Stimulated activated CD8-positive, alpha-beta memory T cell treated with anti-CD3 and anti-CD28 coated beads, Interleukin-7, amount 100 ng/mL, for 4 hours (primary cell): ENCODE measurements at regions not wholly inside any gene's neighbourhood (a gene's known extent, or its start where the extent isn't known, plus 50 kb on each side); places are given as distances from the start of the nearest gene placed in this dataset.
"Not testable (repeated sequence)": the region's sequence is repeated elsewhere in the genome, so short reads cannot be mapped to it uniquely, and the experiment has no call there.

ENCODE experiments used
- DNase-seq, 2 donors: peaks; one replicate each; pipeline ENCODE4 v3.0.0-alpha.2; 2020; ENCODE audit warnings: low read depth in 2 of 2

DNA sequence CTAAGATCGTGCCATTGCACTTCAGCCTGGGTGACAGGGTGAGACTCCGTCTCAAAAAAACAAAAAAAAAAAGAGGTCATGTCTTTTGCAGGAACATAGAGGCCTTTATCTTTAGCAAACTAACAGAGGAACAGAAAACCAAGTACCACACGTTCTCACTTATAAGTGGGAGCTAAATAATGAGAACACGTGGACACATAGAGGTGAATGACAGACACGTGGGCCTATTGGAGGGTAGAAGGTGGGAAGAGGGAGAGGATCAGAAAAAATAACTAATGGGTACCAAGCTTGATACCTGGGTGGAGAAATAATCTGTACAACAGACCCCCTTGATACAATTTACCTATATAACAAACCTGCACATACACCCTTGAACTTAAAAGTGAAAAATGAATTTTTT is 401.4 kb upstream of the NAALADL2 start:
- no peak for DNase-seq

DNA sequence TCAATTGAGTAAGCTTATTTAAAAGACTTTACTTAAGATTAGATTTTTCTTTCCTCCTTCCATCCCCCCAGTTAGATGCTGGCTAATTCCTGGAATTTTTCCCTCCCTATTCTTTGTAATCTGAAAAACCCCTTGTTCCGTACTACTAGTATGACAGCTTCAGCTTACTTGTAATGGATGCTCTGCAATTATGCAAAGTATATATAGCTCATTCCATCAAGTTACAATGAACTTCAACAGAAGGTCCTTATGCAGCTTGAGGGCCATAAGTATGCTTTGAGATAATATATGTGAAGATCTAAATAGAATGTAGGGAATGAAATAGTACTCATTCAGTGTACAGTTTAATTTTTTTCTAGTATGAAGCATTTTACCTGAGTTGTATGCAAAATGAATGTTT is 398.3 kb upstream of the NAALADL2 start:
- DNase-seq: no peak

DNA sequence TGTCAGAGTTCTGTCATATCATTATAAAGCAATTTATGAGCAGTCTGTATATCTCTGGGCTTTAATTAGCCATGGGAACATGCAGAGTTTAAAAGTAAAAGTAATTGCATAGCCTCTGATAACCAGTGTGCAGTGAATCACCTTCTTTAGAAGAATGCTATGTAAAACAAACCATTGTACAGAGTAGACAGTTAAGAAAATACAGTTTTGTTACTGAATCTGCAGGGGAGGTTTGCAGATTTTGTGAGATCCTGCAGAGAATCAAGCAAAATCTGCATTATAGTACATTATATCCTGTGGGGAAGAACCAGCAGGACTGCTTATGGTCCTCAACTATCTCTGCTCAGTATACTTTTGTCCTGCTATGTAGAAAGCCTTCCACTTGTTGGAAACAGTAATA is 396.2 kb upstream of the NAALADL2 start:
- no peak for DNase-seq

DNA sequence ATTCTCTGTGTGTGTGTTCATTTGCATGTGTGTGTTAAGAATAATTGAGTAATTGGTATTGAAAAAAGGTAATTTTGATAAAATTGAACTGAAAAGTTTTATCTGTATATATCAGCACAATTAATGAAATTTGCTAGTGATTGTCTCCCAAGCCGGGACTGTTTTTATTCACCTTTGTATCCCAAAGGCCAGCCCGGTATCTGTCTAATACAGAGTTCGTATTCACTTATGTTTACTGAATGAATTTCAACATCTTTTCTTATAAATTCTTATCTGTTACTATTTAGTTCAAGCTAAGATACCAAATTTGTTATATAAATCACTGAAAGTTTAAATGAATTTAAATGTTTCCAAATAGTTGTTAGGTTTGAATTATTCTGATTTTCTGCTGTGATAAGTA is 394.0 kb upstream of the NAALADL2 start:
- no peak for DNase-seq

DNA sequence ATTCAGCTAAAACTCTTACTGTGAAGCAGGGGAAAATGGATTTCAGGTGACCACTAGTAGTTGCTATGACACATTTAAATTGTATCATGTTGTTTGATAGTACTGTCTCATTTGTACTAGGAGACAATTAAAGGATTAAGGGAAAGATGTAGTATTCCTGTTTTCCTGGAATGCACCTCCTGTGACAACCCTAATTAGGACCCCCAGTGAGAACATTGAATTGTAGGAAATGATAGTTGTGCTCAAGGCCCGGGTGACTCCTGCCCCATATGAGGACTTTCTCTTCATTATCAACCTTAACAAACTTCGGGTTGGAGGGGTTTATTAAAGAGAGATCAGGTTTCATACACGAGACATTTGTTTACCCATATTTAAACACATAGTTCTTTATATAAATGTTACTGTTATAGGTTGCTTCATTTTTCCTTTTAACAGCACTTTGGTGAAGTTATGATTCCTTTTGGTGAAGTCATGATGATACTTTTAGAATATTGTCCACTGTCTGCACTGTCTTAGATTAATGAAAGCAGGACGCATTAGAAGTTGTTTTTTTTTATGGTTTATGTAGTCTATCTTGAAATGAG is 392.6 kb upstream of the NAALADL2 start:
- no peak for DNase-seq

DNA sequence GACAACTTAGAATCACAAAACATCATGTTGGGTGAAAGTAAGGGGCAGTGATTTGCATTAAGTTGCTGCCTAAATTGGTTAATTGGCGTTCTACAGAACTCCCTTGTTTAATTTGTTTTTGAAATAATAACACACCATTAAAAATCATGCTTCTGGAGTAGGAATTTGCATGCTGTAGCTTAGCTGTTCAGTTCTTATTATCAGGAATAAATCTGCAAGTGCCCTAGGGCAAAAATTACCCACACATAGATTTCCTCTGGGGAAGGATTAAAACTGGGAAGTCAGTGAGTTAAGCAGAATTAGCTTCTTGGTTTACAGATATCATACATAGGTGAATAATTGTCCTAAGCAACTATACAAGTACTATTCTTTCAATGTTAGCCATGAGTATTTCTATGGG is 381.6 kb upstream of the NAALADL2 start:
- DNase-seq: no peak

DNA sequence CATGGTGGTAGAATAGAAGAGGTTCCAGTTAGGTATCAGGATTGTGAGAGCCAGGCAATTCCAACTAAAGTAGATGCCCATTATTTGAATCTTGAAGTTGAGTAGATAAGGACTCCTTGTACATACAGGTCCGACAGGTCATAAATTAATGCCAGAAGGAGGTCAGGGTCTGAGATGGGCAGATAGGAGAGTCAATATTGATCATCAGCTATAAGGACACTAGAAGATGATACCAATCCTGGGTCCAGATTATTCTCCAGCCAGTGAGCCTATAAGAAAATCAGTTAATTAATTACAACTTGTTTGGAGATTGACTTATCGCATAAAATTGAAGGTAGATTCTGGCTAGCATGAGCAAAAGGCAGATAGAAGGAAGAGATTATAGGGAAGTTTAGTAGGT is 378.4 kb upstream of the NAALADL2 start:
- no peak for DNase-seq

DNA sequence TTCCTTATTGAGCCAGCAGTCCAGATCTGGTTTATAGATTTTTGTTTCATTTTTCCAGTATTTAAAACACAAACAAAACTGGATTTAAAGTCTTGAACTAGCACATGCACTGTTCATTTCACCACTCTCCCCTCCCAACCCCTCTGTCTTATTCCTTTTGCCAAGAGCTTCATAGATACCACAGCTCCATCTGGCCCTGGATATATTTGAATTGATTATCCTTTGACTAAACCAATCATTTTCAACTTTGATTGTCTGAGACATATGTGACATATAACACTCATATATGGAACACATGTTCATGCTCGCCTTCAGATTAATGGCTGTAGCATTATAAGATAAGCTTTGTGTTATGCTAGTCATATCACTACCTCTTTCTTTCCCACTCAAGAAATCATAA is 376.6 kb upstream of the NAALADL2 start:
- DNase-seq: no peak

DNA sequence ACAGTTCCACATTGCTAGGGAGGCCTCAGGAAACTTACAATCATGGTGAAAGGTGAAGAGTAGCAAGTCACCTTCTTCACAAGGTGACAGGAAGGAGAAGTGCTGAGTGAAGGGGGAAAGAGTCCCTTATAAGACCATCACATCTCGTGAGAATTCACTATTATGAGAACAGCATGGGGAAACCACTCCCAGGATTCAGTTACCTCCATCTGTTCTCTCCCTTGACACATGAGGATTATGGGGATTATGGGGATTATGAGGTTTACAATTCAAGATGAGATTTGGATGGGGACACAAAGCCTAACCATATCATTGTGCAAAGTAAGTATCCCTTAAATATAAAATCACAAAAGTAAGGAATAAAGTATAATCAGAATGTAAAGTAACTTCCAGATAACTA is 375.9 kb upstream of the NAALADL2 start:
- no peak for DNase-seq

DNA sequence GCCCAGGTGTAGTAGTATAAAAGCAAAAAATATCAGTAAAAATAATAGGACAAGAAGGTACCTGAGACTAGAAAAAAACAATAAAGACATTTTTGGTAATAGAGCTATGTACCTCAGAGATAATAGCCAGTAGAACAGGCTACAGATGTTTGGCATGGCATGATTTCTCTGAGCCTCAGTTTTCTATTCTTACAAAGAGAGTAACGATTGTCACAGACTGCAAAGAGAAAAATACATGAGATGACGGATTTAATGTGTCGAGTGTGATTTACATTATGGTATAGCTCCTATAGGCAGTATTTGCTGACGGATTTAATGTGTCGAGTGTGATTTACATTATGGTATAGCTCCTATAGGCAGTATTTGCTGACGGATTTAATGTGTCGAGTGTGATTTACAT is 375.3 kb upstream of the NAALADL2 start:
- DNase-seq: not testable (repeated sequence)

DNA sequence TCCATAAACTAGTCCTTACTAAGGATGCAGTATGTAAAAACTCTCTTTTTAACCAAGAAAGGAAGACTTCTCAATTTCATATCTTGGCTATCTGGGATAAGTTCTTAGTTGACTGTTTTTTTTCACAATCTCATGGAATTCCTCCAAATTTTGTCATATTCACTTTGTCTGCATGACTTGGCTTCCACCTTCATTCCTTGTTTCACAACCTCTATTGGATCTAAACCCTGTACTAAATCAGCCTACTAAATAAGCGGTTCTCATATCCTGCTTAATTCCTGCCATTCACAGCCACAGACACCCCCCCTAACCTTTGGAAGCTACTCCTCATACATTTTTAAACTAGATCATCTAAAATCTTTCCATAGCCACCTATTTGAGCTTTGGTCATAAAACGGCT is 370.6 kb upstream of the NAALADL2 start:
- no peak for DNase-seq

DNA sequence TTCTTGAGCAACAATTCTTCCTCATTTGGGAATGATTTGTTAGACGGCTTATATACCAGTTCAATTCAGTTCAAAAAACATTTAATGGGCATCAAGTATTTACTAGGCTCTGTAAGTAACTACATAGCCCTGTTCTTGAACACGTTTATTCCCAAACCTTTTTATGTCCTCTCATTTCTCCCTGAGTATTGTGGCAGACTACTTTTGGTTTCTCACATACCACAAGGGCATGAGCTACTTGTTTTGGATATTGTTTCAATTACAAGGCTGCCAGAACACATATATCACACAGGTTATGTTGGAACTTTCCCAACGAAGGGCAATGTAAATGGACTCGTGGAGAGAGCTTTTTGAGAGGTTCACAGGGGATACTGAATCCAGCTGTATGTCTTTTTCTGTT is 363.8 kb upstream of the NAALADL2 start:
- no peak for DNase-seq

DNA sequence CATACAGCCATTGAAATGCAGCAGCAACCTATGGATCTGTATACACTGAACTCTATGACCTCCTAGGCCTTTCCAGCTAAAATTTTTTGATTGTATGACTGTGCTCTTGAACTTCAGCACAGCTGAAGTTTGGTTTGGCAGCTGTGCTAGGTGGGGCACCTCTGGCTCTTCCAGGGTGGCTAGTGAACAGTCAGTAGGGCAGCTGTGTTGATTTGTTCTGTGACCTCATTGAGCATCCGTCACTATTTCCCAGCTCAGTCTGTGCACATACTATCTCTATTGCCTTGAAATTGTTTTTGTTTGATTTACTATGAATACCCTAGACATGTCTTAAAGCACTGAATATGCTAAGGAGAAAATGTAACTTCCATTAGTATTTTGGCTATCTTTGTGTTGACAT is 363.2 kb upstream of the NAALADL2 start:
- DNase-seq: no peak

DNA sequence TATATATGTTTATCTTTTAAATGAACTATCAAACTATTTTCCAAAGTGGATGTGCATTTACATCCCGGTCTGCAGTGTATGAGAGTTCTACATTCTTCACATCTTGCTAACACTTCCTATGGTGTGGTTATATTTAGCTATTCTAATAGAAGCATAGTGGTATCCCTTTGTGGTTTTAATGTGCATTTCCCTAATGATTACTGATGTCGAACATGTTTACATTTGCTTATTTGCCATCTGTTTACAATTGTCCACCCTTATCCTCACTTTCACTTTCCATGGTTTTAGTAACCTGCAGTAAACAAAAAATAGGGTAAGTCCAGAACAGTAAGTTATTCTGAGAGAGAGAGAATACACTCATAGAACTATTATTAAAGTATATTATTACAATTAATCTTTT is 360.5 kb upstream of the NAALADL2 start:
- no peak for DNase-seq

DNA sequence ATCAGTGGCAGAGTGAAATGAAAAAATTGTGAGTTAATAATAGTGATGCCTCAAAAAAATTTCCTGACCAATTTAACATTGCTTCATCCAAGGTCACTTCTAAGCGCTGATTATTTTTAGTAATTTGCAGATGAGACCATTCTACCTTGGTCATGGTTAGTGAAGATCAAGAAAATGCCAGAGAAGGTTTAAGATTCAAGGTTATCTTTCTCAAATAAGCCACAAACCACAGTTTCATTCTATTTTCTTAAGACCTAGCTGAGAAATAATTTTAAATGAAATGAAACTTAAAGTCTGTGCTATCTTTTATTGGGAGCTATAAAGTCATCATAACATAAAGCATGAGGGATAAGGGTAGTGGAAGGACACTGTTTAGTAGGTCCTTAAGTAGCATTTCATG is 353.9 kb upstream of the NAALADL2 start:
- DNase-seq: no peak

DNA sequence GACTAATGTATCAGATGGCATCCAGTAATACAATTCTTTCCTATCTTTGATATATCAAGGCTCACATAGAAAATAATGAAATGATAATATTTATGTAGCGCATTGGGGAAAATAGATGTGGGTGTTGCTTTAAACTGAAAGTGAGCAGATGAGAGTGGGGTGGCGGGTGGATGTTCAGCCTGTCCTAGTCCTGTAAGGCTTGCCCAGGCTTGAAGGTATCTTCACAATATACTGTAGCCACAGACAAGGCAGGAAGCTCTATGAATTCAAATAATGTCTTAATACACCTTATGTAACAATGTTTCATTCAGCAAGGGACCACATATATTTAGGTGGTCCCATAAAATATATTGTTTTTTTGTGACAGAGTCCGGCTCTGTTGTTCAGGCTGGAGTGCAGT is 334.9 kb upstream of the NAALADL2 start:
- DNase-seq: no peak

DNA sequence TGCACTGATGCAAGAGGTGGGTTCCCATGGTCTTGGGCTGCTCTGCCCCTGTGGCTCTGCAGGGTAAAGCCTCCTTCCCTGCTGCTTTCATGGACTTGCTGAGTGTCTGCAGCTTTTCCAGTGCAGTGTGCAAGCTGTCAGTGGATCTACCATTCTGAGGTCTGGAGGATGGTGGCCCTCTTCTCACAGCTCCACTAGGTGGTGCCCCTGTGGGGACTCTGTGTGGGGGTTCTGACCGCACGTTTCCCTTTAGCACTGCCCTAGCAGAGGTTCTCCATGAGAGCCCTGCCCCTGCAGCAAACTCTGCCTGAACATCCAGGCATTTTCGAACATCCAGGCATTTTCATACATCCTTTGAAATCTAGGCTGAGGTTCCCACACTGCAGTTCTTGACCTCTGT is 329.8 kb upstream of the NAALADL2 start:
- no peak for DNase-seq

DNA sequence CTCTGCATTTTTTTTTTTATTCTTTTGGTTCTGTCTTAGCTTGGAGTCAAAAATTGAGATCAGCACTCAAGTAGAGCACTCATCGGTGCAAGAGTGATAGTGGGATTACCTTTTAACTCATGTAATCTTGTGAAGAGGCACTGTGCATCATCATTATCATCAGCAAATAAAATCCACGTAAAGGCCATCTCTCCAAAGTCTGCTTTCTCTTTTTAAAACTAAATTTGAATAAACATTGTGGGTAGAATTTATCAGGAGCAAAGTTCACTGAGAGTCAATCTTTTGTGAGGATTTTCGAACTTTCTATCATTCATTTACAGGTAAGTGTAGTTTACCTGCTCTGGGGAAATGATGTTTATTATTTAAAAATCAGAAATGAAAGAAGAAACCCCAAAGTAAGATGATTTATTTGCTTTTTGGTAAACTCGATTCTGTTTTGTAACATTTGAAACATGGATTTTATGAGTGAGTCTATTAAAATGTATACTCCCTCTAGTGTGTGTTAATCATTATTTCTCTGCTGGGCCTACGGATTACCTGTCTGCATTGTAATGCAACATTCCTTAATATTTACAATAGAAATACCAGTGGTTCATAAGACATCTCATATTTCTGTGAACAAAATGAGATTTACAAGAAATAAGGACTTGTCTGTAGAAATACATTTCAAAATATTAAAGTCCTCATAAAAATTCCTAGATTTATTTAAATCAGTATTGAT is 327.7 kb upstream of the NAALADL2 start:
- no peak for DNase-seq

DNA sequence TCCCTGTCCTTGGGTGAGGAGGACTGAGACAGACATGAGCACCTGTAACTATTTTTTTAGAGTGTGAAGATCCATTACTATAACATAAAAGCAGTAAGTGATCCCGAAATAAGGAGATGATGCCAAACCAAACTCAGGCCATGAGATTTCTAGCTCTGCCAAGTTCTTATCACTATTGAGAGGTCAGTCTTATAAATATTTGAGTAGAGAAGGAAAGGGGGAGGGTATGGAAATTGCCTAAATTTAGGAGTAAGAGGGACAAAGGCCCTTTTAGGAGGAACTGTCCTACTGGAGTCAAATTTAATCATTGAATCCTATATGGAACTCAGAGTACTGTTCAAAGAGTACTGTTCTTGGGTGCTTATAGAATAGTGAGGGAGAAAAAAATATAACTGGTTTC is 326.9 kb upstream of the NAALADL2 start:
- DNase-seq: no peak

DNA sequence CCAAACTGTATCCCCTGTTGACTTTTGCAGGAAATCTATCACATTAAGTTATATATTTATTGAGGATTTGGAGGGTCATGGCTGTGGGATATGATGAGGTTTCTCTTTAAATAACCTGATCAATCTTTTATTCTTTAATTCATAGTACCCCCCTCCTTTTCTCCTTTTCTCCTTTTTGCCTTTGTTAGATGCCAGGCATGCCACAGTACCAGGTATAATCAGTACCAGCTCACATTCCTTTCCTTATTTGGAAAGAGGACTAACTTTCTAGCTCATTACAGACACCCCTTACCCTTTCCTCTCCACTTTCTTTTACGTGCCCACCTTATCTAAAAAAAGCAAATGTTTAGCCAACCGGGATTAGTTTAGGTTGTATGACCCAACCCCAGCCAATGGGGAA is 326.4 kb upstream of the NAALADL2 start:
- DNase-seq: no peak

DNA sequence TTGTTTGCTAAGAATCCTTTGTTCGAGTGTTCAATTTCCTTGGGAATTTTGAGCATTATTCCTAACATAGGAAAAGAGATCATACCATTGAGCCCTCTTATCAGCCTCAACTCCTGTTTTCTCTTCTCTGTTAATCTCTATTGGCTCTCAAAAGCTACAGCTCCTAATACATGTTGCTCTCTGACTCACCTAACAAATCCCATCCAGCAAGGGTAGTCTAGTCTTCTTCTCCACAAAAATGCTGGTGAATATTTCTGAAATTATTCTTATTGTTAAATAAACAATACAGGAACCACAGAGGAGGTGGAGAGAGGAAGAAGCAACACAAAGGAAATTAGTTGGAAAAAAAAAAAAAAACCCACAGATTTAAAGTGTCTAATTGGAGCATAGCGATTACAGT is 325.8 kb upstream of the NAALADL2 start:
- DNase-seq: no peak

DNA sequence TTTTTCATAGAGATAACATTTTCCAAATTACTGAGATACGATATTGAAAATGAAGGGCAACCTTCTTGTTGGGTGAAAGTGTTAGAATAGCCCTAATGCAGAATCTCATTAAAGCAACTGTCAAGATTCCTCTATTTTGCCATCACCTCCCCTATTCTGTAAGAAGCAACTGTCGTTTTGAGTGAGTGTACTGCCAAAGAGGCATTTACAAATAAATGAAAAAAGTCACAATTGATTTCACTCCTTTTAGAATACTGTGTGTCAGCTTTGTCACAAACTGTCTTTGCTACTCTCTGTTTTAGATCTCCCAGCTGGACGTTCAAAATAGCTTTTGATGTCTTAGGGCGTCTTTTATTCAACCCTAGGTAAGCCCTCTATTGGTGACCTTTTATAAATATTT is 322.8 kb upstream of the NAALADL2 start:
- DNase-seq: no peak

DNA sequence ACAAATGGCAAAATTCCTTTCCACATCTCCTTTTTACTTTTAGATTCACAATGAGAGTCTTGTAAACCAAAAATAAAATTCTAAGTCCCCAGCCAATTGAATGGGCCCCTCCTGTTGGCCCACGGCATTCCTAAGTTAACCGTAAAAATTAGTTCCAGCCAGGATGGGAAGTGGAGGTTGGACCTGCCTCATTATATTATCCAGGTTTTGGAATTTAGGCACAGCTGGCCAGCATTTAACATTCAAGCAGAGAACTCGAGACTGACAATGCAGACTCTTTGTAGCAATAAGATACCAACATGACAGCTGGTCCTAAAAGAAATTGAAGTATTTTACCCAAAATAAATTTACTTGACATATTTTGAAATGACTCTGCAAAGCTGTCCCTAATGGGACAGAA is 321.0 kb upstream of the NAALADL2 start:
- no peak for DNase-seq
